Keratinocyte (primary cell): ENCODE measurements at regions not wholly inside any gene's neighbourhood (a gene's known extent, or its start where the extent isn't known, plus 50 kb on each side); places are given as distances from the start of the nearest gene placed in this dataset.

Experiments used
- CTCF ChIP-seq, 3 experiments: IDR thresholded peaks in 1 of 3; conservative IDR thresholded peaks in 1 of 3; optimal IDR thresholded peaks in 1 of 3; 2 replicates in 2 of 3; 3 replicates in 1 of 3; pipeline versions ENCODE3 to v1.5.1; 2011; ENCODE audit warnings: low read length in 3 of 3, mild to moderate bottlenecking in 3 of 3, moderate library complexity in 2 of 3, control low read depth in 1 of 3, inconsistent platforms in 1 of 3; ENCODE audit not compliant: insufficient read depth in 2 of 3; ENCODE audit errors: extremely low read depth in 1 of 3
- EZH2 ChIP-seq: IDR thresholded peaks from one replicate; pipeline ENCODE4 v1.6.1; 2012; ENCODE audit warnings: inconsistent platforms, mild to moderate bottlenecking, low read length, moderate library complexity

- TF ChIP-seq CTCF (optimal IDR thresholded peaks at IDR 0.05 in 1 of 3, IDR thresholded peaks at IDR 0.05 in 1 of 3, conservative IDR thresholded peaks at IDR 0.05 in 1 of 3; ENCODE audit: extremely low read depth in 1 of 3, insufficient read depth in 2 of 3, low read length in 3 of 3) (no peak), EZH2 (no peak)
Observed at GRCh38 chr11:29280452-29280851, 736.4 kb downstream of the KCNA4 start.
